Left kidney (tissue), 1 donor: ENCODE measurements at regions not wholly inside any gene's neighbourhood (a gene's known extent, or its start where the extent isn't known, plus 50 kb on each side); places are given as distances from the start of the nearest gene placed in this dataset.
"Not testable (repeated sequence)": the region's sequence is repeated elsewhere in the genome, so short reads cannot be mapped to it uniquely, and the experiment has no call there.

Experiments
- DNase-seq: peaks from one replicate; pipeline ENCODE4 v3.0.0-alpha.2; 2013

- DNase-seq = no peak
These were observed 152.2 kb downstream of the LIPI start for GRCh38 chr21:14058566-14058965.

GRCh38 chr21:14057841-14058481, 152.8 kb downstream of the LIPI start:
- not testable (repeated sequence) for DNase-seq

GRCh38 chr21:14057313-14057712, 153.4 kb downstream of the LIPI start:
- no peak for DNase-seq

GRCh38 chr21:14056771-14057191, 154.0 kb downstream of the LIPI start:
- no peak for DNase-seq

- not testable (repeated sequence) for DNase-seq
These were observed 154.8 kb downstream of the LIPI start for GRCh38 chr21:14055746-14056515.

- DNase-seq = no peak
These were observed 156.1 kb downstream of the LIPI start for GRCh38 chr21:14054682-14055081.

GRCh38 chr21:14050121-14050520, 160.6 kb downstream of the LIPI start:
- DNase-seq = no peak

- DNase-seq = no peak
These were observed 164.4 kb downstream of the LIPI start for GRCh38 chr21:14046401-14046800.

GRCh38 chr21:14040386-14040785, 170.4 kb downstream of the LIPI start:
- DNase-seq = no peak

- DNase-seq = not testable (repeated sequence)
These were observed 182.1 kb downstream of the LIPI start for GRCh38 chr21:14028619-14029018.

GRCh38 chr21:14027235-14027869, 183.4 kb downstream of the LIPI start:
- peak; percentile 83 for DNase-seq

- DNase-seq = not testable (repeated sequence)
These were observed 190.6 kb downstream of the LIPI start for GRCh38 chr21:14020108-14020507.

GRCh38 chr21:14015841-14016240, 194.9 kb downstream of the LIPI start:
- not testable (repeated sequence) for DNase-seq

GRCh38 chr21:14013623-14014498, 196.9 kb downstream of the LIPI start:
- DNase-seq = not testable (repeated sequence)

- DNase-seq = no peak
These were observed 197.6 kb downstream of the LIPI start for GRCh38 chr21:14013056-14013603.

GRCh38 chr21:14012409-14012808, 198.3 kb downstream of the LIPI start:
- no peak for DNase-seq

- DNase-seq = not testable (repeated sequence)
These were observed 199.0 kb downstream of the LIPI start for GRCh38 chr21:14011751-14012150.

GRCh38 chr21:14011149-14011548, 199.6 kb downstream of the LIPI start:
- DNase-seq = not testable (repeated sequence)

GRCh38 chr21:14010729-14011128, 200.0 kb downstream of the LIPI start:
- DNase-seq = no peak

- DNase-seq = not testable (repeated sequence)
These were observed 200.8 kb downstream of the LIPI start for GRCh38 chr21:14009990-14010389.

GRCh38 chr21:14009238-14009981, 201.3 kb downstream of the LIPI start:
- not testable (repeated sequence) for DNase-seq
